ENCODE measurements at regions not wholly inside any gene's neighbourhood (a gene's known extent, or its start where the extent isn't known, plus 50 kb on each side); places are given as distances from the start of the nearest gene placed in this dataset.

- Histone ChIP-seq H3K79me2 (ENCODE audit: control insufficient read depth, insufficient read depth, low read length) (no peaks in the 10 kb centered on the region), H3K4me3 (ENCODE audit: control extremely low read depth in 1 of 5, extremely low read depth in 1 of 5, insufficient read depth in 1 of 5, low read depth in 2 of 5, low read length in 4 of 5) (no peak overlapping the region), H3K27me3 (replicated peaks in 1 of 4; ENCODE audit: control extremely low read depth in 1 of 4, control insufficient read depth in 3 of 4, insufficient read depth in 4 of 4, low read length in 3 of 4) (no peaks in the 10 kb centered on the region), H2AFZ (ENCODE audit: insufficient read depth, low read depth, low read length, poor library complexity, severe bottlenecking) (no peak overlapping the region), H3K4me2 (replicated peaks; ENCODE audit: low read depth, low read length, poor library complexity, severe bottlenecking) (no peak overlapping the region), H3K4me1 (ENCODE audit: control insufficient read depth in 2 of 2, insufficient read depth in 2 of 2, low read length in 2 of 2) (no peaks in the 10 kb centered on the region), H3K9me3 (ENCODE audit: control extremely low read depth in 1 of 3, control insufficient read depth in 2 of 3, insufficient read depth in 1 of 3, low read length in 2 of 3) (peaks cover 0 to 6% (median 0%) of the 10 kb centered on the region in 3 donors), H3K9ac (ENCODE audit: low read length) (no peak overlapping the region), H4K20me1 (ENCODE audit: control insufficient read depth, insufficient read depth, low read length, poor library complexity, severe bottlenecking) (no peaks in the 10 kb centered on the region), H3K27ac (ENCODE audit: low read length in 2 of 2) (no peak overlapping the region), H3K36me3 (replicated peaks in 1 of 2; ENCODE audit: control extremely low read depth in 1 of 2, control insufficient read depth in 1 of 2, extremely low read depth in 1 of 2, insufficient read depth in 2 of 2, low read length in 1 of 2) (no peaks in the 10 kb centered on the region)
- ATAC-seq (ENCODE audit: low read depth) (no peak), DNase-seq (no peak)
- CTCF ChIA-PET = no interaction called here
- Mint-ChIP-seq H3K4me3 (no peak overlapping the region), H3K4me1 (no peaks in the 10 kb centered on the region), H3K9me3 (ENCODE audit: insufficient read depth) (peaks cover 4% of the 10 kb centered on the region), H3K27me3 (peaks cover 4% of the 10 kb centered on the region), H3K27ac (no peak overlapping the region)
- TF ChIP-seq CTCF (IDR thresholded peaks at IDR 0.05) = no peak
- no peak for TF ChIP-seq EZH2 (IDR thresholded peaks at IDR 0.05; ENCODE audit: borderline replicate concordance, insufficient read depth, low read depth, low read length, poor library complexity, severe bottlenecking)
- POLR2A ChIA-PET = no interaction called here
- intact Hi-C loops (cut with micrococcal nuclease) = no loop called here
- no CpG with 5 or more reads among the region's 2 CpGs for WGBS (ENCODE audit: insufficient coverage)
Measured at GRCh38 chr10:109065821-109066220, 857.5 kb downstream of the XPNPEP1 start.

- Histone ChIP-seq H3K9me3 (ENCODE audit: control extremely low read depth in 1 of 3, control insufficient read depth in 2 of 3, insufficient read depth in 1 of 3, low read length in 2 of 3) (peaks cover 0 to 10% (median 0%) of the 10 kb centered on the region in 3 donors), H3K4me3 (ENCODE audit: control extremely low read depth in 1 of 5, extremely low read depth in 1 of 5, insufficient read depth in 1 of 5, low read depth in 2 of 5, low read length in 4 of 5) (no peak overlapping the region), H3K27ac (ENCODE audit: low read length in 2 of 2) (no peak overlapping the region), H3K36me3 (replicated peaks in 1 of 2; ENCODE audit: control extremely low read depth in 1 of 2, control insufficient read depth in 1 of 2, extremely low read depth in 1 of 2, insufficient read depth in 2 of 2, low read length in 1 of 2) (no peaks in the 10 kb centered on the region), H2AFZ (ENCODE audit: insufficient read depth, low read depth, low read length, poor library complexity, severe bottlenecking) (no peak overlapping the region), H4K20me1 (ENCODE audit: control insufficient read depth, insufficient read depth, low read length, poor library complexity, severe bottlenecking) (no peaks in the 10 kb centered on the region), H3K79me2 (ENCODE audit: control insufficient read depth, insufficient read depth, low read length) (no peaks in the 10 kb centered on the region), H3K4me1 (ENCODE audit: control insufficient read depth in 2 of 2, insufficient read depth in 2 of 2, low read length in 2 of 2) (no peaks in the 10 kb centered on the region), H3K4me2 (replicated peaks; ENCODE audit: low read depth, low read length, poor library complexity, severe bottlenecking) (no peak overlapping the region), H3K9ac (ENCODE audit: low read length) (no peak overlapping the region), H3K27me3 (replicated peaks in 1 of 4; ENCODE audit: control extremely low read depth in 1 of 4, control insufficient read depth in 3 of 4, insufficient read depth in 4 of 4, low read length in 3 of 4) (no peaks in the 10 kb centered on the region)
- peaks cover 3% of the 10 kb centered on the region for H3K9me3 Mint-ChIP-seq (ENCODE audit: insufficient read depth)
- no peak overlapping the region for H3K4me3 Mint-ChIP-seq
- DNase-seq (no peak), ATAC-seq (ENCODE audit: low read depth) (no peak)
- H3K27ac Mint-ChIP-seq = no peak overlapping the region
- ChIA-PET POLR2A (no interaction called here), CTCF (no interaction called here)
- H3K4me1 Mint-ChIP-seq = no peaks in the 10 kb centered on the region
- H3K27me3 Mint-ChIP-seq = peaks cover 4% of the 10 kb centered on the region
- intact Hi-C loops (cut with micrococcal nuclease) = no loop called here
- TF ChIP-seq EZH2 (IDR thresholded peaks at IDR 0.05; ENCODE audit: borderline replicate concordance, insufficient read depth, low read depth, low read length, poor library complexity, severe bottlenecking) (no peak), CTCF (IDR thresholded peaks at IDR 0.05) (no peak)
Measured at GRCh38 chr10:109062371-109062770, 860.9 kb downstream of the XPNPEP1 start.

Measured in B cell (primary cell).